COLO668 (cell line): ENCODE measurements at regions not wholly inside any gene's neighbourhood (a gene's known extent, or its start where the extent isn't known, plus 50 kb on each side); places are given as distances from the start of the nearest gene placed in this dataset.
"Not testable (repeated sequence)": the region's sequence is repeated elsewhere in the genome, so short reads cannot be mapped to it uniquely, and the experiment has no call there.

Source experiments
- DNase-seq: peaks from one replicate; lab custom pipeline; 2025; ENCODE audit not compliant: unreplicated experiment; lab: John Stamatoyannopoulos, UW

GRCh38 chr13:86409466-86410241, 610.4 kb upstream of the SLITRK6 start:
- no peak for DNase-seq

GRCh38 chr13:86425170-86425815, 626.1 kb upstream of the SLITRK6 start:
- DNase-seq = no peak

GRCh38 chr13:86426437-86426836, 627.2 kb upstream of the SLITRK6 start:
- DNase-seq = no peak

GRCh38 chr13:86429756-86430155, 630.5 kb upstream of the SLITRK6 start:
- no peak for DNase-seq

GRCh38 chr13:86438034-86438433, 638.8 kb upstream of the SLITRK6 start:
- DNase-seq = no peak

- no peak for DNase-seq
Measured at GRCh38 chr13:86445206-86445605, 646.0 kb upstream of the SLITRK6 start.

GRCh38 chr13:86445672-86446071, 646.5 kb upstream of the SLITRK6 start:
- DNase-seq = no peak

GRCh38 chr13:86446311-86446710, 647.1 kb upstream of the SLITRK6 start:
- DNase-seq = no peak

GRCh38 chr13:86447479-86447878, 648.3 kb upstream of the SLITRK6 start:
- DNase-seq = no peak

- no peak for DNase-seq
Measured at GRCh38 chr13:86462011-86462410, 662.8 kb upstream of the SLITRK6 start.

GRCh38 chr13:86464193-86464592, 665.0 kb upstream of the SLITRK6 start:
- no peak for DNase-seq

- no peak for DNase-seq
Measured at GRCh38 chr13:86474971-86475370, 675.8 kb upstream of the SLITRK6 start.

GRCh38 chr13:86476656-86477055, 677.4 kb upstream of the SLITRK6 start:
- no peak for DNase-seq

GRCh38 chr13:86486582-86486981, 687.4 kb upstream of the SLITRK6 start:
- no peak for DNase-seq

- no peak for DNase-seq
Measured at GRCh38 chr13:86491121-86491520, 691.9 kb upstream of the SLITRK6 start.

GRCh38 chr13:86501931-86502330, 702.7 kb upstream of the SLITRK6 start:
- DNase-seq = not testable (repeated sequence)

GRCh38 chr13:86510792-86511191, 711.6 kb upstream of the SLITRK6 start:
- no peak for DNase-seq

- DNase-seq = no peak
Measured at GRCh38 chr13:86541461-86541860, 742.2 kb upstream of the SLITRK6 start.

- no peak for DNase-seq
Measured at GRCh38 chr13:86554066-86554465, 754.8 kb upstream of the SLITRK6 start.

- DNase-seq = no peak
Measured at GRCh38 chr13:86559901-86560300, 760.7 kb upstream of the SLITRK6 start.

- DNase-seq = no peak
Measured at GRCh38 chr13:86562866-86563265, 763.6 kb upstream of the SLITRK6 start.

- no peak for DNase-seq
Measured at GRCh38 chr13:86563308-86563707, 764.1 kb upstream of the SLITRK6 start.

- no peak for DNase-seq
Measured at GRCh38 chr13:86567119-86567518, 767.9 kb upstream of the SLITRK6 start.
